Lower leg skin (tissue), 3 donors: ENCODE measurements at regions not wholly inside any gene's neighbourhood (a gene's known extent, or its start where the extent isn't known, plus 50 kb on each side); places are given as distances from the start of the nearest gene placed in this dataset.

Experiments used
- POLR2A ChIP-seq, 2 donors: fragments of 450-650 bp; IDR thresholded peaks; one replicate each; pipeline ENCODE4 v1.6.1; 2016 to 2017; ENCODE audit warnings: antibody characterized with exemption in 2 of 2, mild to moderate bottlenecking in 1 of 2, moderate library complexity in 1 of 2
- TF ChIP-seq, protein P1 (sequence below), 3 donors: fragments of 450-650 bp; IDR thresholded peaks; one replicate each; pipeline ENCODE4 v1.5.1; 2016; ENCODE audit warnings: antibody characterized with exemption in 3 of 3, mild to moderate bottlenecking in 3 of 3, moderate library complexity in 2 of 3

DNA sequence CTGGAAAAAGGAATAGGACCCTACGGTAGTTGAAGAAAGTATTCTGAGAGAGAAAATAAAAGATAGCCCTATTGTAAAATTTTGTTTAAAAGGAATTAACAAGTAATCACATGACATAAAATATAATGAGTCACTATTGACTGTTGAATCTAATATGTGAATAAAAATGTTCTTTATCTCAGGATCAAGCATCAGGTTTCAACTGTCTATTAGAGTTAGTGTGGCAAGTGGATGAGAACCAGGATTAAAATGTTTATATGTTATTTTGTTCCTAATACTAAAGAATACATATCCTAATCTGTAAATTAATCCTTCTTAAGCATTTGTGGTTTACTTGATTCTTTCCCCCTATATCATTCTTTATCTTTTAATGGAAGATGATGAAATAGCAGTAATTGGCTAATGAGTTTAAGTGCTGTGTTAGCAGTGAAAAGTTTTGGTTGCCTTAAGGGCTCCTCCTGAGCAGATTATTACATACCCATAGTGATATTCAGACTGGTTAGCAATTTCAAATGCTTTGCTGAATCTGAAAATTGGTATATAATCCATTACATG is 101.8 kb upstream of the BCHE start:
- TF ChIP-seq, protein P1, sequence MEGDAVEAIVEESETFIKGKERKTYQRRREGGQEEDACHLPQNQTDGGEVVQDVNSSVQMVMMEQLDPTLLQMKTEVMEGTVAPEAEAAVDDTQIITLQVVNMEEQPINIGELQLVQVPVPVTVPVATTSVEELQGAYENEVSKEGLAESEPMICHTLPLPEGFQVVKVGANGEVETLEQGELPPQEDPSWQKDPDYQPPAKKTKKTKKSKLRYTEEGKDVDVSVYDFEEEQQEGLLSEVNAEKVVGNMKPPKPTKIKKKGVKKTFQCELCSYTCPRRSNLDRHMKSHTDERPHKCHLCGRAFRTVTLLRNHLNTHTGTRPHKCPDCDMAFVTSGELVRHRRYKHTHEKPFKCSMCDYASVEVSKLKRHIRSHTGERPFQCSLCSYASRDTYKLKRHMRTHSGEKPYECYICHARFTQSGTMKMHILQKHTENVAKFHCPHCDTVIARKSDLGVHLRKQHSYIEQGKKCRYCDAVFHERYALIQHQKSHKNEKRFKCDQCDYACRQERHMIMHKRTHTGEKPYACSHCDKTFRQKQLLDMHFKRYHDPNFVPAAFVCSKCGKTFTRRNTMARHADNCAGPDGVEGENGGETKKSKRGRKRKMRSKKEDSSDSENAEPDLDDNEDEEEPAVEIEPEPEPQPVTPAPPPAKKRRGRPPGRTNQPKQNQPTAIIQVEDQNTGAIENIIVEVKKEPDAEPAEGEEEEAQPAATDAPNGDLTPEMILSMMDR (IDR thresholded peaks at IDR 0.05): no peak
- no peak for TF ChIP-seq POLR2A (IDR thresholded peaks at IDR 0.05)
